Fibroblast of lung (primary cell): ENCODE measurements at regions not wholly inside any gene's neighbourhood (a gene's known extent, or its start where the extent isn't known, plus 50 kb on each side); places are given as distances from the start of the nearest gene placed in this dataset.

ENCODE experiments used
- DNase-seq, 2 donors: peaks; one replicate each; pipeline versions ENCODE4 v3.0.0 to v3.0.0-alpha.2; 2010; ENCODE audit warnings: low read depth in 2 of 2
- H2AFZ ChIP-seq: 2 replicates; pipeline ENCODE4 v1.5.1; 2012; ENCODE audit warnings: low read length, control low read depth, inconsistent platforms
- H3K27ac ChIP-seq: 2 replicates; pipeline ENCODE4 v1.5.1; 2011; ENCODE audit warnings: low read length, control low read depth; ENCODE audit not compliant: insufficient read depth
- H3K27me3 ChIP-seq: 2 replicates; pipeline ENCODE4 v1.5.1; 2011; ENCODE audit warnings: mild to moderate bottlenecking, low read length; ENCODE audit not compliant: control insufficient read depth, insufficient read depth
- H3K36me3 ChIP-seq: 2 replicates; pipeline ENCODE4 v1.5.1; 2011; ENCODE audit warnings: low read length; ENCODE audit not compliant: control insufficient read depth, insufficient read depth
- H3K4me1 ChIP-seq: 2 replicates; pipeline ENCODE4 v1.5.1; 2011; ENCODE audit warnings: low read length; ENCODE audit not compliant: control insufficient read depth, insufficient read depth; ENCODE audit errors: extremely low read depth
- H3K4me2 ChIP-seq: 2 replicates; pipeline ENCODE4 v1.5.1; 2011; ENCODE audit warnings: low read length, control low read depth; ENCODE audit not compliant: insufficient read depth; ENCODE audit errors: extremely low read depth
- H3K4me3 ChIP-seq, 4 experiments: fragments of 200-600 bp in 1 of 4; sonication (generic) in 1 of 4; replicated peaks in 1 of 4; 2 replicates each; pipeline ENCODE4 v1.5.1; 2011 to 2016; ENCODE audit warnings: low read length in 4 of 4, low read depth in 3 of 4, mild to moderate bottlenecking in 3 of 4, control low read depth in 2 of 4, inconsistent platforms in 1 of 4, mixed read lengths in 1 of 4; ENCODE audit not compliant: insufficient read depth in 1 of 4; ENCODE audit errors: control extremely low read depth in 1 of 4
- H3K79me2 ChIP-seq: 2 replicates; pipeline ENCODE4 v1.5.1; 2012; ENCODE audit warnings: mild to moderate bottlenecking, low read length, inconsistent platforms; ENCODE audit not compliant: control insufficient read depth, insufficient read depth
- H3K9ac ChIP-seq: 2 replicates; pipeline ENCODE4 v1.5.1; 2011; ENCODE audit warnings: mild to moderate bottlenecking, low read length, control low read depth; ENCODE audit not compliant: insufficient read depth
- H3K9me3 ChIP-seq: 2 replicates; pipeline ENCODE4 v1.5.1; 2012; ENCODE audit warnings: low read depth, low read length; ENCODE audit not compliant: control insufficient read depth, insufficient read depth
- H4K20me1 ChIP-seq: 2 replicates; pipeline ENCODE4 v1.5.1; 2011; ENCODE audit warnings: low read length; ENCODE audit not compliant: control insufficient read depth, insufficient read depth; ENCODE audit errors: extremely low read depth
- EZH2 ChIP-seq: IDR thresholded peaks from 2 replicates; pipeline ENCODE4 v1.5.1; 2012; ENCODE audit warnings: low read length, control low read depth, mild to moderate bottlenecking; ENCODE audit errors: missing control alignments
- TF ChIP-seq, protein P1 (sequence below), 2 donors: IDR thresholded peaks in 1 of 2; conservative IDR thresholded peaks in 1 of 2; 1 replicate in 1 of 2; 2 replicates in 1 of 2; pipeline ENCODE4 v1.5.1; 2011 to 2012; ENCODE audit warnings: low read length in 2 of 2, control low read depth in 1 of 2, inconsistent platforms in 1 of 2, low read depth in 1 of 2, mild to moderate bottlenecking in 1 of 2

DNA sequence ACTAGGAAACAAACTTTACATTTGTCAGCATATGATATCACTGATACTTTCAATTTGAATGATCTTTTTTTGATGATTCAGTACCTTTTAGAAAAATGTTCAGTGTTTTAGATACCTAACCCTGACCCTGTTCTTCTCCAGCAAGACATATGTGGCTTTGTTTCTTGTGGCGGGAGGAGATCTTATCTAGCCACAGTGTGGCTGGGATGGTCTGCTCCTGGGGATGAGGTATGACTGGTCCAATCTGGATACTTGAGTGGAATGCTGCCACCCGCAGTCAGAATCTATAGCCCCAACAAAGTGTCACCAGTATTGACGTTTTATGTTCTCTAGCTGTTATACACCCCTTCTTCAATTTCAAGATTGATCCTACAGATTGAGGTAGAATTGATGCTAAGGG is 439.0 kb upstream of the GOLIM4 start:
- Histone ChIP-seq H3K4me2 (no peak overlapping the region), H3K9ac (no peak overlapping the region), H3K27me3 (no peaks in the 10 kb centered on the region), H2AFZ (no peak overlapping the region), H3K4me3 (no peak overlapping the region), H4K20me1 (no peaks in the 10 kb centered on the region), H3K27ac (no peak overlapping the region), H3K9me3 (no peaks in the 10 kb centered on the region), H3K4me1 (no peaks in the 10 kb centered on the region), H3K36me3 (no peaks in the 10 kb centered on the region), H3K79me2 (no peaks in the 10 kb centered on the region)
- TF ChIP-seq, protein P1, sequence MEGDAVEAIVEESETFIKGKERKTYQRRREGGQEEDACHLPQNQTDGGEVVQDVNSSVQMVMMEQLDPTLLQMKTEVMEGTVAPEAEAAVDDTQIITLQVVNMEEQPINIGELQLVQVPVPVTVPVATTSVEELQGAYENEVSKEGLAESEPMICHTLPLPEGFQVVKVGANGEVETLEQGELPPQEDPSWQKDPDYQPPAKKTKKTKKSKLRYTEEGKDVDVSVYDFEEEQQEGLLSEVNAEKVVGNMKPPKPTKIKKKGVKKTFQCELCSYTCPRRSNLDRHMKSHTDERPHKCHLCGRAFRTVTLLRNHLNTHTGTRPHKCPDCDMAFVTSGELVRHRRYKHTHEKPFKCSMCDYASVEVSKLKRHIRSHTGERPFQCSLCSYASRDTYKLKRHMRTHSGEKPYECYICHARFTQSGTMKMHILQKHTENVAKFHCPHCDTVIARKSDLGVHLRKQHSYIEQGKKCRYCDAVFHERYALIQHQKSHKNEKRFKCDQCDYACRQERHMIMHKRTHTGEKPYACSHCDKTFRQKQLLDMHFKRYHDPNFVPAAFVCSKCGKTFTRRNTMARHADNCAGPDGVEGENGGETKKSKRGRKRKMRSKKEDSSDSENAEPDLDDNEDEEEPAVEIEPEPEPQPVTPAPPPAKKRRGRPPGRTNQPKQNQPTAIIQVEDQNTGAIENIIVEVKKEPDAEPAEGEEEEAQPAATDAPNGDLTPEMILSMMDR (conservative IDR thresholded peaks at IDR 0.05 in 1 of 2, IDR thresholded peaks at IDR 0.05 in 1 of 2; ENCODE audit: low read depth in 1 of 2, low read length in 2 of 2) = no peak
- DNase-seq = no peak

DNA sequence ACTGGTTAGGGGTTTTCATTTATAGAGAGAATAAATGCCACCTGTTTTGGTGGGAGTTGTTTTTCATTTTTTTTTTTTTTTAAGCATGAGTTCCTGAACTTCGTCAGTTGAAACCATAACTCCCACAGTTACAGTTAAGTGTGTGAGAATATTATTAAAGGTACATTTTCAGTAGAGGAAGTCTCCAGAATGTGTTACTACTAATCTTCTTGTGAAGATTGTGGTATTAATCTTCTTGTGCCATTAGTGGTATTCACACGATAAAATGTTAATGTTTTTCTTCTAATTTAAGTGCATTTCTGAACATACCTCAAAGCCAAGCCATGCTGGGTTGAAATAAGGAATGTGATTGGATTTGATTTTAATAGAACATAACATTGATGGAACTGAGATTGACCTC is 437.9 kb upstream of the GOLIM4 start:
- no peak overlapping the region for H3K4me3 ChIP-seq
- no peak for DNase-seq
- TF ChIP-seq EZH2 = no peak
- TF ChIP-seq, protein P1 (conservative IDR thresholded peaks at IDR 0.05 in 1 of 2, IDR thresholded peaks at IDR 0.05 in 1 of 2; ENCODE audit: low read depth in 1 of 2, low read length in 2 of 2) = no peak
- H3K36me3 ChIP-seq = no peaks in the 10 kb centered on the region
- no peaks in the 10 kb centered on the region for H3K79me2 ChIP-seq
- no peaks in the 10 kb centered on the region for H3K9me3 ChIP-seq
- no peaks in the 10 kb centered on the region for H3K4me1 ChIP-seq
- H3K27me3 ChIP-seq = no peaks in the 10 kb centered on the region
- H3K4me2 ChIP-seq = no peak overlapping the region
- H4K20me1 ChIP-seq = no peaks in the 10 kb centered on the region
- no peak overlapping the region for H3K27ac ChIP-seq
- H3K9ac ChIP-seq = no peak overlapping the region
- H2AFZ ChIP-seq = no peak overlapping the region

DNA sequence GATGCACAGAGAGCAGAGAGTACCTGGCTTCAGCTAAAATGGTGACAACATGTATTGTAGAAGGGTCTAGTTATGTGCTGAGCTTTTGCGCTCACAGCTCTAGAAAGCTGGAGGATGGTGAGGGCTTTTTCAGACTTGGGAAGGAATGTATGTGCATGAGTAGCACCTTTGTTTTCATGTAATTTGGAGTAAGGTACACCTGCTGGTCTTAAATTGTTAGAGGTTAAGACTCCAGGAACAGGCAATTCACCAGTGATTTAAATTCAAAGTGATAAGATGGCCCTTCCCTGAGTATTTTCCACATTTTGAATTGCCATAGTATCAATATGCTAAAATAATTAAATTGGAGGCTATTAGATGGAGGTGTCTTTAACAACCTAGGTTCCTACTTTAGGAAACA is 436.4 kb upstream of the GOLIM4 start:
- H3K79me2 ChIP-seq = no peaks in the 10 kb centered on the region
- H3K4me1 ChIP-seq = no peaks in the 10 kb centered on the region
- no peak overlapping the region for H3K9ac ChIP-seq
- no peaks in the 10 kb centered on the region for H3K36me3 ChIP-seq
- H3K27me3 ChIP-seq = no peaks in the 10 kb centered on the region
- no peak overlapping the region for H2AFZ ChIP-seq
- H3K4me3 ChIP-seq = no peak overlapping the region
- no peak for DNase-seq
- TF ChIP-seq EZH2 = no peak
- H3K27ac ChIP-seq = no peak overlapping the region
- no peak overlapping the region for H3K4me2 ChIP-seq
- no peaks in the 10 kb centered on the region for H4K20me1 ChIP-seq
- H3K9me3 ChIP-seq = no peaks in the 10 kb centered on the region
